Testis (tissue), 2 donors: ENCODE measurements at regions not wholly inside any gene's neighbourhood (a gene's known extent, or its start where the extent isn't known, plus 50 kb on each side); places are given as distances from the start of the nearest gene placed in this dataset.

Source experiments
- POLR2A ChIP-seq: fragments of 450-650 bp; IDR thresholded peaks from one replicate; pipeline ENCODE4 v1.6.1; 2017; ENCODE audit warnings: antibody characterized with exemption, mild to moderate bottlenecking, moderate library complexity
- TF ChIP-seq, protein P1 (sequence below), 3 experiments: fragments of 450-650 bp in 2 of 3; fragments of 200-600 bp in 1 of 3; sonication (generic) in 1 of 3; IDR thresholded peaks; one replicate each; pipeline ENCODE4 v1.5.1; 2016 to 2019; ENCODE audit warnings: antibody characterized with exemption in 3 of 3, mild to moderate bottlenecking in 2 of 3, moderate library complexity in 1 of 3

GRCh38 chr4:14193601-14194000 is 566.1 kb upstream of the BOD1L1 start:
- TF ChIP-seq POLR2A = no peak
- TF ChIP-seq, protein P1, sequence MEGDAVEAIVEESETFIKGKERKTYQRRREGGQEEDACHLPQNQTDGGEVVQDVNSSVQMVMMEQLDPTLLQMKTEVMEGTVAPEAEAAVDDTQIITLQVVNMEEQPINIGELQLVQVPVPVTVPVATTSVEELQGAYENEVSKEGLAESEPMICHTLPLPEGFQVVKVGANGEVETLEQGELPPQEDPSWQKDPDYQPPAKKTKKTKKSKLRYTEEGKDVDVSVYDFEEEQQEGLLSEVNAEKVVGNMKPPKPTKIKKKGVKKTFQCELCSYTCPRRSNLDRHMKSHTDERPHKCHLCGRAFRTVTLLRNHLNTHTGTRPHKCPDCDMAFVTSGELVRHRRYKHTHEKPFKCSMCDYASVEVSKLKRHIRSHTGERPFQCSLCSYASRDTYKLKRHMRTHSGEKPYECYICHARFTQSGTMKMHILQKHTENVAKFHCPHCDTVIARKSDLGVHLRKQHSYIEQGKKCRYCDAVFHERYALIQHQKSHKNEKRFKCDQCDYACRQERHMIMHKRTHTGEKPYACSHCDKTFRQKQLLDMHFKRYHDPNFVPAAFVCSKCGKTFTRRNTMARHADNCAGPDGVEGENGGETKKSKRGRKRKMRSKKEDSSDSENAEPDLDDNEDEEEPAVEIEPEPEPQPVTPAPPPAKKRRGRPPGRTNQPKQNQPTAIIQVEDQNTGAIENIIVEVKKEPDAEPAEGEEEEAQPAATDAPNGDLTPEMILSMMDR (IDR thresholded peaks at IDR 0.05) = no peak
